ENCODE measurements at regions not wholly inside any gene's neighbourhood (a gene's known extent, or its start where the extent isn't known, plus 50 kb on each side); places are given as distances from the start of the nearest gene placed in this dataset.

DNA sequence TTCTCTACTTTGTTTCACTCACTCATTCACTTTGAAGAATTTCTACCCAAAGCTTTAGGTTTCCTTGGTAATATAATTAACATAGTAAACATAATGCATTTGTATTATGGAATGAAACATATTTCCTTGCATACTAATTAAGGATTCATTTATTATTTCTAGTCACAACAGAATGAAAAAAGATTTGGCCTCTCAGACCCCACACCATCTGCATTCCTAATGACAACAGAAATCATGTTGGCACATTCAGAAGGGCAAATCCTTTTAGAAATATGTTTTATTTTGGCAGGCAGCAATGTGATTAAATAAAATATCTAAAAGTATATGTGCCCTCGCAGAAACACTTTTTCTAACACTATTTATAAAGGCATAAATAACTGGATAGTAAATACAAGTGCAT lies 163.4 kb downstream of the HTR1B start:
- BruUV-seq (replicated peaks): no TSS peak
- Histone ChIP-seq H3K27me3 (replicated peaks; ENCODE audit: insufficient read depth, low read depth, low read length, poor library complexity) (no peaks in the 10 kb centered on the region), H3K27ac (ENCODE audit: low read depth, low read length, poor library complexity, severe bottlenecking) (no peak overlapping the region), H3K4me3 (ENCODE audit: low read depth, low read length, poor library complexity, severe bottlenecking) (no peak overlapping the region), H3K9me3 (ENCODE audit: low read depth, low read length, poor library complexity, severe bottlenecking) (peaks cover 5% of the 10 kb centered on the region), H3K36me3 (ENCODE audit: insufficient read depth, low read length, poor library complexity, severe bottlenecking) (no peaks in the 10 kb centered on the region), H3K4me1 (ENCODE audit: insufficient read depth, low read length, poor library complexity, severe bottlenecking) (no peaks in the 10 kb centered on the region)
- TF ChIP-seq CTCF (conservative IDR thresholded peaks at IDR 0.05; ENCODE audit: low read depth, low read length): no peak
- no peak for TF ChIP-seq EZH2 (IDR thresholded peaks at IDR 0.05; ENCODE audit: borderline replicate concordance, low read depth, low read length, poor library complexity, severe bottlenecking)
- POLR2A ChIA-PET (ENCODE audit: low non-redundant PET): no interaction called here
- intact Hi-C loops (cut with micrococcal nuclease; ENCODE audit: unreplicated experiment): no loop called here
- CTCF ChIA-PET: no interaction called here
- DNase-seq (ENCODE audit: low spot score): no peak

DNA sequence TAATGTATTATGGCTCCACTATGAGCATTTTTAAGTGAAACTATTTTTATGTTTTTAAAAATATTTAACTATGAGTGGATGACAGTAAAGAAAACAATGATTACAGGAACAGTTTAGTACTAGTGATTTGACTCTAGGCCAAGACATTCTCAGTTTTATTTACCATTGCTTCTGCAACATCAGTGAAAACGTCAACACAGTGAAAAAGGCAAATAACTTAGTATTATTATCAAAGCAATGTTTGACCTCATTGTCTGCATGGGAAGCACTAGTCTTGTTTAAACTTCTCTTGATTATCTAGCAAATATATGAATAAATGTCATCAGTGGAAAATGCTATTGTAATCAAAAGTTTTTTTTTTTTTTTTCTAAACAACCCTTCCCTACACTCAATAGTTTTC lies 165.0 kb downstream of the HTR1B start:
- Histone ChIP-seq H3K36me3 (ENCODE audit: insufficient read depth, low read length, poor library complexity, severe bottlenecking) (no peaks in the 10 kb centered on the region), H3K9me3 (ENCODE audit: low read depth, low read length, poor library complexity, severe bottlenecking) (no peaks in the 10 kb centered on the region), H3K27ac (ENCODE audit: low read depth, low read length, poor library complexity, severe bottlenecking) (no peak overlapping the region), H3K27me3 (replicated peaks; ENCODE audit: insufficient read depth, low read depth, low read length, poor library complexity) (no peaks in the 10 kb centered on the region), H3K4me3 (ENCODE audit: low read depth, low read length, poor library complexity, severe bottlenecking) (no peak overlapping the region), H3K4me1 (ENCODE audit: insufficient read depth, low read length, poor library complexity, severe bottlenecking) (no peaks in the 10 kb centered on the region)
- DNase-seq (ENCODE audit: low spot score): no peak
- ChIA-PET POLR2A (ENCODE audit: low non-redundant PET) (no interaction called here), CTCF (no interaction called here)
- intact Hi-C loops (cut with micrococcal nuclease; ENCODE audit: unreplicated experiment): no loop called here
- no peak for TF ChIP-seq CTCF (conservative IDR thresholded peaks at IDR 0.05; ENCODE audit: low read depth, low read length)
- no peak for TF ChIP-seq EZH2 (IDR thresholded peaks at IDR 0.05; ENCODE audit: borderline replicate concordance, low read depth, low read length, poor library complexity, severe bottlenecking)
- no TSS peak for BruUV-seq (replicated peaks)

GRCh38 chr6:77292564-77293546 lies 170.4 kb downstream of the HTR1B start:
- Histone ChIP-seq H3K9me3 (ENCODE audit: low read depth, low read length, poor library complexity, severe bottlenecking) (no peaks in the 10 kb centered on the region), H3K4me3 (ENCODE audit: low read depth, low read length, poor library complexity, severe bottlenecking) (no peak overlapping the region), H3K27ac (ENCODE audit: low read depth, low read length, poor library complexity, severe bottlenecking) (no peak overlapping the region), H3K36me3 (ENCODE audit: insufficient read depth, low read length, poor library complexity, severe bottlenecking) (no peaks in the 10 kb centered on the region), H3K27me3 (replicated peaks; ENCODE audit: insufficient read depth, low read depth, low read length, poor library complexity) (no peaks in the 10 kb centered on the region), H3K4me1 (ENCODE audit: insufficient read depth, low read length, poor library complexity, severe bottlenecking) (no peaks in the 10 kb centered on the region)
- DNase-seq (ENCODE audit: low spot score): no peak
- ChIA-PET POLR2A (ENCODE audit: low non-redundant PET) (no interaction called here), CTCF (no interaction called here)
- intact Hi-C loops (cut with micrococcal nuclease; ENCODE audit: unreplicated experiment): no loop called here
- BruUV-seq (replicated peaks): no TSS peak
- TF ChIP-seq EZH2 (IDR thresholded peaks at IDR 0.05; ENCODE audit: borderline replicate concordance, low read depth, low read length, poor library complexity, severe bottlenecking): no peak
- TF ChIP-seq CTCF (conservative IDR thresholded peaks at IDR 0.05; ENCODE audit: low read depth, low read length): no peak

Measured in A673 (cell line).